ENCODE measurements at regions not wholly inside any gene's neighbourhood (a gene's known extent, or its start where the extent isn't known, plus 50 kb on each side); places are given as distances from the start of the nearest gene placed in this dataset.
"Not testable (repeated sequence)": the region's sequence is repeated elsewhere in the genome, so short reads cannot be mapped to it uniquely, and the experiment has no call there.

DNA sequence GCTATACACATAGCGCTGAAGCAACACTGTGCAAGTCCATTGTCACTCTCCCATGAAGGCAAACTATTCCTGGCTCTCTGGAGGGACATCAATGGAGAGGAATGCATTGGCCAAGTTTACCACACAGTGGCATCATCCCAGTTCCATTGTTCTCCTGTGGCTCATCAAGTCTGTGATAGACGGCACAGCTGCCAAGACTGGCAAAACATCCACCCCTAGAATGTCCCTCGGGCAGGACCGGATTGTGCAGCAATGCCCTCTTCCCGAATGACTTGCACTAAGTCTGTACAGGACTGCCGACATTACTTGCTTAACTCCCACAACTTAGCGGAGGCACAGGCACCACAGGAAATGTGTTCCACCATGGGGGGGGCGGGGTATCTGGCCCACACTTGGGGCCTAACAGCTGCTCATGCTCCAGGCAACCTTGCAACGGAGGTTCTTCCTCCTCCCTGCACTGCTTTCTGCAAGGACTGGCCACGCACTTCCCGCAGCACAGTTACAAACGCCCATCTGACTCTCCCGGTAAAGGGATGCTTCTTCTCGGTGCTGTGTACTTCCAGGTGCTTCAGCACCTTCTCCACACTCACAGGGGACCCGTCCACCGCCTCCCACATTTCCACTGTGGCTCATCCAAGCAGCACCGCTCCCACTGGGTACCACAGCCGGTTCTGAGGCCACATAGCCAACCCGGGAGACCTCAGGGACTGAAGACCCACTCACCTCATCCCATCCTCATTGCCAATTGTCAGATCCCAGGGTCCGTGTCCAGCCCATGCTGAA, 1309.6 kb upstream of the RAG2 start:
- DNase-seq (ENCODE audit: low read depth), result no peak

- DNase-seq (ENCODE audit: low read depth), result no peak
Observed at GRCh38 chr11:37905707-37906417, 1307.8 kb upstream of the RAG2 start.

DNA sequence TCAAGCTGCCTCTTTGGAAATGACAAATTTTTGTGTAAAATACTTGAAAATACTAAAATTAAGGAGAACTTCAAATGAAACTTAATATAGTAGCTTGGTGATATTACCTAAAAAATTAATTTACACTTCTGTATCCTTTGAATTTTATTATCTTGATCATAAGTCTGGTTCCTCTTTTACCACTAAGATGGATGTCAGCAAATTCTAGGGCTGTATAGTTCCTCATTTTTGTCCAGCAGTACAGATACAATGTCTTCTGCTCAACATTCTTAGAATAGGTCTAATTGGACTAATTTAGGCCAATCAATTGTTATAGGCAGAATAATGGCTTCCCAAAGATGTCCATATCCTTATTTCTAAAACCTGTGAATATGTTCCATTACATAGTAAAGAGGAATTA, 1298.0 kb upstream of the RAG2 start:
- no peak for DNase-seq (ENCODE audit: low read depth)

- DNase-seq (ENCODE audit: low read depth), result no peak
Observed at GRCh38 chr11:37881741-37882140, 1283.7 kb upstream of the RAG2 start.

- DNase-seq (ENCODE audit: low read depth), result no peak
Observed at GRCh38 chr11:37861671-37862070, 1263.6 kb upstream of the RAG2 start.

DNA sequence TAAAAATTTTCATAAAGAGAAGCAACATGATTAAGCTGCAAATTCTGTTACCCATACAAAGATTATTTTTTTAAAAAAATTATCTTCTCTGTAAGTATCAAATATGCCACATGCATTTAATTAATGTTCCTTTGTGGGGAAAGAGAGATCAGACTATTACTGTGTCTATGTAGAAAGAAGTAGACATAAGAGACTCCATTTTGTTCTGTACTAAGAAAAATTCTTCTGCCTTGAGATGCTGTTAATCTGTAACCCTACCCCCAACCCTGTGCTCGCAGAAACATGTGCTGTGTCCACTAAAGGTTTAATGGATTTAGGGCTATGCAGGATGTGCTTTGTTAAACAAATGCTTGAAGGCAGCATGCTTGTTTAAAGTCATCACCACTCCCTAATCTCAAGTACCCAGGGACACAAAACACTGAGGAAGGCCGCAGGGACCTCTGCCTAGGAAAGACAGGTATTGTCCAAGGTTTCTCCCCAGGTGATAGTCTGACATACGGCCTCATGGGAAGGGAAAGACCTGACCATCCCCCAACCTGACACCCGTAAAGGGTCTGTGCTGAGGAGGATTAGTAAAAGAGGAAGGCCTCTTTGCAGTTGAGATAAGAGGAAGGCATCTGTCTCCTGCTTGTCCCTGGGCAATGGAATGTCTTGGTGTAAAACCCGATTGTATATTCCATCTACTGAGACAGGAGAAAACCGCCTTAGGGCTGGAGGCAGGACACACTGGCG, 1260.9 kb upstream of the RAG2 start:
- not testable (repeated sequence) for DNase-seq (ENCODE audit: low read depth)

DNA sequence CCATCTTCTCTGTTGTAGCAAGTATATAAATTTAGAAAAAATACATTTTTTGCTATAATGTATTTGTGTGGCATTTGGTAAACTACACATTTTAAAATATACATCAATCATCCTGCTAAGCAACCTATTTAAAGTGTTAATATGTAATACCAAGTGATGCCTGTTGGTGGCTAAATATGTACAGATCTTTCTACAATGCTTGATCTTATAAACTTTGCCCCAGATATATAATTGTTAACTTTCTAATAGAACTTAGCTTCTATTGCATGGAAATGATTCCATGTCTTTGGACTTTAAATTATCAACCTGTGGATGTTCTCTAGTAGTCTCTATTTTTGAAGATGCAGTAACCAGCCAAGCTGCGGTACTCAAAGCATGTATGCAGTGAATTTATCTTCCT, 1260.4 kb upstream of the RAG2 start:
- no peak for DNase-seq (ENCODE audit: low read depth)

GRCh38 chr11:37857726-37858125, 1259.7 kb upstream of the RAG2 start:
- DNase-seq (ENCODE audit: low read depth), result no peak

GRCh38 chr11:37849706-37850105, 1251.7 kb upstream of the RAG2 start:
- DNase-seq (ENCODE audit: low read depth), result no peak

GRCh38 chr11:37843603-37844002, 1245.6 kb upstream of the RAG2 start:
- no peak for DNase-seq (ENCODE audit: low read depth)

GRCh38 chr11:37841016-37841415, 1243.0 kb upstream of the RAG2 start:
- no peak for DNase-seq (ENCODE audit: low read depth)

DNA sequence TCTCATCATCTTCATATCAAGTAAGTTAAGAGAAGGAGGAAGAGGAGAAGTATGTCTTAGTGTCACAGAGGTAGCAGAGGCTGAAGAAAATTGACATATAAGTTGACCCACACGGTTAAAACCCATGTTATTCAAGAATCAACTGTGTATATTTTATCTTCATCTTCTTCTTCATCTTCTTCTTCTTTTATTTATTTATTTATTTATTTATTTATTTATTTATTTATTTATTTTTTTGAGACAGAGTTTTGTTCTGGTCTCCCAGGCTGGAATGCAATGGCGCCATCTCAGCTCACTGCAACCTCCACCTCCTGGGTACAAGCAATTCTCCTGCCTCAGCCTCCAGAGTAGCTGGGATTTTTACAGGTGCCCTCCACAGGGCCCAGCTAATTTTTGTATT, 1242.3 kb upstream of the RAG2 start:
- not testable (repeated sequence) for DNase-seq (ENCODE audit: low read depth)

DNA sequence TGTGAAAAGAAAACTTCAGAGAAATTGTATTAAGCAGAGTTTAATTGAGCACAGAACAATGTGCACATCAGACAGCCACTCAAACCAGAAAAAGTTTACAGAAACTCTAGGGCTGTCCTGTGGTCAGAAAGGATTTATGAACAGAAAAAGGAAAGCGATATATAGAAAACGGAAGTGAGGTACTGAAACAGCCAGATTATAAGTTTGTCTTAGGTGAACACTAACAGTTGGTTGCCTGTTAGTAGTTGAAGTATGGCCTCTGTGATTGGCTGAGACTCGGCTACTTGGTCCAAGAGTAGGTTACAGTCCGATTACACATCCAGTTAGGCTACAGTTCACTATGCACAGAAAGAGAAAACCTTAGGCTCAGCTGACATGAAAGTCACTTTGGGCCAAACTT, 1232.5 kb upstream of the RAG2 start:
- DNase-seq (ENCODE audit: low read depth), result no peak

DNA sequence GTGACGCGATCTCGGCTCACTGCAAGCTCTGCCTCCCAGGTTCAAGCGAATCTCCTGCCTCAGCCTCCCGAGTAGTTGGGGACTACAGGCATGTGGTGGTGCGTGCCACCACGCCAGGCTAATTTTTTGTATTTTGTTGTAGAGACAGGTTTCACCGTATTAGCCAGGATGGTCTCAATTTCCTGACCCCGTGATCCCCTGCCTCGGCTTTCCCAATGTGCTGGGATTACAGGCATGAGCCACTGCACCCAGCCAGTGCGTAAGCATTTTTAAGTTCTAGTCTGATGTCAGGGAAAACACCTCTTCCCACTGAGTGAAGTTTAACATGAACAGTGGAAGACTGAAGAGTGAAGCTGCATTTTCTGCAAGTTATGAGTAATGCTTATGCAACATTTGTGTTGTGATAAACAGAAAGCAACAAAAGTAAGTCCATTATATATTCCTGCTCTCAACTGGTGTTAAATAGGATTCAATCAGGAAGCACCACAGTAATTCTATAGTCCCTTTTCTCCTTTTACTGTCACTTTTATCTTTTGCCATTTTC, 1219.8 kb upstream of the RAG2 start:
- DNase-seq (ENCODE audit: low read depth), result no peak

DNA sequence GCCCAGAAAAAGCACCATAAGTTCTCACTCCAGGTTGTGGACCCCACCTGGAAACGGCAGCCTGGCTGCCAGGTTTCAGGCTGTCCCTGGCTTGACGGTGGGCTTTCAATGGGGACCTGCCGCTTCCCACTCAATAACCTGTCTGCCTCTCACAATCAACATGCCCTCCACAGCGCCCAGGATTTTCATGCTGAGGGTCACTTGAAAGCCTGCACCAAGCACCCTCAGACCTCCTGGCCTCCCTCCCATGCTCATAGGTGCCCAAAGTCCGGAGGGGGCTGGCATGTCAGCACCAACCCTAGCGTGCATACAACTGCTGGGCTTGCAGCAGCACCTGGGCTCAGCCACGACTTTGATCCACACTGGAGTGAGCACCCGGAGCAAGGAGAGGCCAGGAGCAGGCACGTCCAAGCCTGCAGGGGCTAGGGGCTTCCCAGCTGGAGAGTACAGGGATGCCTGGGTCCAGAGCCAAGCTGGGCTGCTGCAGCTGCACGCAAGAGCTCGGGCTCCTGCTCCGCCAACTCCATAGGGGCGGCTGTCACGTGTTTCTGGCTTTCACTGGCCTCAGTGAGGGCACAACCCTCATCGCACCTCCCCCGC, 1214.3 kb upstream of the RAG2 start:
- DNase-seq (ENCODE audit: low read depth), result no peak

DNA sequence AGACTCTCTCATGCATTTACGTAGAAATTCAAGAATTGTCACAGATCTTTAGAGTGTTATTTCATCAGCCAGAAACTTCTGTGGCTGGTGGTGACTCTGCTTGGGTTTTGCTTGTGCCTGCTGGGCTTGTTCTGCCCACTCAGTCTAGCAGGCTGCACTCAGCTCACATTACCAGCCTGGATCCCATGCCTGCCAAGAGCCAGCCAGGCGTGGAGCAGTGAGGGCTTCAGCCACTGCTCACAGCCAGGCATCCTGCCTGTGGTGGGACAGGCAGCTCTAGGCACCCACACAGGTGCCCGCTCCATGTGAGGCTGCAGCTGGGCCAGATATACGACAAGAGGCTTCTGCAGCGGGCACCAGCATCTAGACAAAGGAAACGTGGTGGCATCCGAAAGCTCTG, 1213.3 kb upstream of the RAG2 start:
- DNase-seq (ENCODE audit: low read depth), result no peak

DNA sequence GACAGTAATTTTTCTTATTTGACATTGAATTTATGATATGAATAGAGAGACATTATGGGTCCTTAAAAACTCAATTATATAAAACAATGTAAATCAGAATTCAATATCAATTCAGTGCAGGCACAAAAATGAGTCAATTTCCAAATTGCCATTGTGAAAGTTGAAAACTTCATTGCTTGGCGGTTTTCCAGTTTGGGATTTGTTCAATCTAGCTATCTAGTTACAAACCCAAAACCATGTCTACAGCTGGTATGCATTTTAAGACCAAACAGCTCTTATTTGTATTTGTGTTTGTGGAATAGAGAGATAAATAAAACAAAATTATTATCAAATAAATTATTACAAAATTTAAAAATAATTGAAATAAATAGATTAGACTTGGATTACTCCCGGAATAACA, 1206.6 kb upstream of the RAG2 start:
- DNase-seq (ENCODE audit: low read depth), result no peak

GRCh38 chr11:37788141-37788877, 1190.3 kb upstream of the RAG2 start:
- DNase-seq (ENCODE audit: low read depth), result no peak

GRCh38 chr11:37786214-37786755, 1188.2 kb upstream of the RAG2 start:
- no peak for DNase-seq (ENCODE audit: low read depth)

GRCh38 chr11:37774441-37774840, 1176.4 kb upstream of the RAG2 start:
- no peak for DNase-seq (ENCODE audit: low read depth)

DNA sequence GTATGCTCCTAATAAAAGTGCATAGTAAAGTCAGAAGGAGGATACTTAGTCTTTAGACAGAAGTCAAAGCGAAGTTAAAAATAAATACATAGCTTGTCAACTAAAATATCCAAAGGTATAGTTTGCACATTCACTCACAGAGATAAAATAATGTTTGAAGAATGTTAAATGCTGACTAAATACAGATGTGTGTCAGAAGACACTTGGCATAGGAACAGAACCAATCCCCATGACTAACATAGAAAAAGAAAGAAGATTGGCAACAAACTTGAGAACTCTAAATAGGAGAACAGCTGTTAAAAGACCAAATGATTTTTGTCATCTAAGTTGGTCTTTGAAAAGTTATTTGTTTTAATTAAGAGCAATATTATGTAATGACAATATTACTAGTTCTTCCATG, 1172.1 kb upstream of the RAG2 start:
- no peak for DNase-seq (ENCODE audit: low read depth)
